Vagina (tissue), 2 donors: ENCODE measurements at regions not wholly inside any gene's neighbourhood (a gene's known extent, or its start where the extent isn't known, plus 50 kb on each side); places are given as distances from the start of the nearest gene placed in this dataset.

Experiments
- DNase-seq, 2 donors: peaks; one replicate each; pipeline ENCODE4 v3.0.0-alpha.2; 2017; ENCODE audit errors: extremely low spot score in 2 of 2
- H3K27ac ChIP-seq: fragments of 200-600 bp; sonication (generic); one replicate; pipeline ENCODE4 v1.5.1; 2019
- H3K27me3 ChIP-seq: fragments of 200-600 bp; sonication (generic); one replicate; pipeline ENCODE4 v1.5.1; 2019
- H3K36me3 ChIP-seq, 2 donors: fragments of 200-600 bp; sonication (generic); one replicate each; pipeline ENCODE4 v1.5.1; 2017 to 2019
- H3K4me1 ChIP-seq: fragments of 200-600 bp; sonication (generic); one replicate; pipeline ENCODE4 v1.5.1; 2019
- H3K4me3 ChIP-seq, 2 donors: fragments of 200-600 bp; sonication (generic); 1 replicate in 1 of 2; 2 replicates in 1 of 2; pipeline ENCODE4 v1.5.1; 2016 to 2019
- H3K9me3 ChIP-seq: fragments of 200-600 bp; sonication (generic); one replicate; pipeline ENCODE4 v1.5.1; 2019
- CTCF ChIP-seq, 3 experiments: fragments of 450-650 bp in 2 of 3; fragments of 200-600 bp in 1 of 3; sonication (generic) in 1 of 3; IDR thresholded peaks; one replicate each; pipeline ENCODE4 v1.5.1; 2017 to 2019; ENCODE audit warnings: antibody characterized with exemption in 3 of 3, mild to moderate bottlenecking in 2 of 3, moderate library complexity in 2 of 3
- POLR2A ChIP-seq, 2 donors: fragments of 450-650 bp; IDR thresholded peaks; one replicate each; pipeline ENCODE4 v1.6.1; 2017; ENCODE audit warnings: antibody characterized with exemption in 2 of 2, mild to moderate bottlenecking in 2 of 2, moderate library complexity in 2 of 2
- POLR2AphosphoS5 ChIP-seq, 2 donors: sonication (generic); formaldehyde crosslinking; IDR thresholded peaks; one replicate each; pipeline ENCODE4 v1.9.0; 2017; ENCODE audit warnings: antibody characterized with exemption in 2 of 2, mild to moderate bottlenecking in 2 of 2, low read depth in 1 of 2; ENCODE audit not compliant: insufficient read depth in 1 of 2
- intact Hi-C: fragments of 100-400 bp; cut with DNase I; formaldehyde crosslinking; loops from one replicate; pipeline ENCODE4 v1.15.1; 2023

- Histone ChIP-seq H3K27me3 (no peaks in the 10 kb centered on the region), H3K36me3 (no peaks in the 10 kb centered on the region), H3K27ac (no peak overlapping the region), H3K4me1 (no peaks in the 10 kb centered on the region), H3K4me3 (no peak overlapping the region), H3K9me3 (no peaks in the 10 kb centered on the region)
- intact Hi-C loops, result no loop called here
- no peak for DNase-seq
- TF ChIP-seq POLR2AphosphoS5 (IDR thresholded peaks at IDR 0.05; ENCODE audit: insufficient read depth in 1 of 2, low read depth in 1 of 2), result no peak
- TF ChIP-seq POLR2A (IDR thresholded peaks at IDR 0.05), result no peak
- no peak for TF ChIP-seq CTCF (IDR thresholded peaks at IDR 0.05)
Observed at GRCh38 chr6:71157345-71157744, 131.3 kb upstream of the OGFRL1 start.

- Histone ChIP-seq H3K9me3 (no peaks in the 10 kb centered on the region), H3K27me3 (no peaks in the 10 kb centered on the region), H3K27ac (no peak overlapping the region), H3K36me3 (no peaks in the 10 kb centered on the region), H3K4me3 (no peak overlapping the region), H3K4me1 (no peaks in the 10 kb centered on the region)
- no peak for TF ChIP-seq POLR2AphosphoS5 (IDR thresholded peaks at IDR 0.05; ENCODE audit: insufficient read depth in 1 of 2, low read depth in 1 of 2)
- no peak for TF ChIP-seq POLR2A (IDR thresholded peaks at IDR 0.05)
- intact Hi-C loops, result no loop called here
- DNase-seq, result no peak
Observed at GRCh38 chr6:71164890-71165289, 123.7 kb upstream of the OGFRL1 start.

- TF ChIP-seq POLR2AphosphoS5 (IDR thresholded peaks at IDR 0.05; ENCODE audit: insufficient read depth in 1 of 2, low read depth in 1 of 2) (no peak), CTCF (IDR thresholded peaks at IDR 0.05) (no peak), POLR2A (IDR thresholded peaks at IDR 0.05) (no peak)
- intact Hi-C loops, result no loop called here
- no peaks in the 10 kb centered on the region for H3K36me3 ChIP-seq
- no peak overlapping the region for H3K4me3 ChIP-seq
- H3K4me1 ChIP-seq, result no peaks in the 10 kb centered on the region
- H3K27me3 ChIP-seq, result no peaks in the 10 kb centered on the region
- H3K27ac ChIP-seq, result no peak overlapping the region
- H3K9me3 ChIP-seq, result no peaks in the 10 kb centered on the region
- DNase-seq, result no peak
Observed at GRCh38 chr6:71168233-71168765, 120.3 kb upstream of the OGFRL1 start.

- no peak for TF ChIP-seq CTCF (IDR thresholded peaks at IDR 0.05)
- no peak for TF ChIP-seq POLR2AphosphoS5 (IDR thresholded peaks at IDR 0.05; ENCODE audit: insufficient read depth in 1 of 2, low read depth in 1 of 2)
- TF ChIP-seq POLR2A (IDR thresholded peaks at IDR 0.05), result no peak
- DNase-seq, result no peak
- no peak overlapping the region for H3K4me3 ChIP-seq
- H3K36me3 ChIP-seq, result no peaks in the 10 kb centered on the region
- intact Hi-C loops, result no loop called here
- no peaks in the 10 kb centered on the region for H3K9me3 ChIP-seq
- H3K4me1 ChIP-seq, result no peaks in the 10 kb centered on the region
- no peaks in the 10 kb centered on the region for H3K27me3 ChIP-seq
- H3K27ac ChIP-seq, result no peak overlapping the region
Observed at GRCh38 chr6:71171497-71172070, 117.0 kb upstream of the OGFRL1 start.

GRCh38 chr6:71179249-71179885 lies 109.2 kb upstream of the OGFRL1 start:
- no peaks in the 10 kb centered on the region for H3K4me1 ChIP-seq
- no peaks in the 10 kb centered on the region for H3K27me3 ChIP-seq
- intact Hi-C loops, result no loop called here
- DNase-seq, result no peak
- no peaks in the 10 kb centered on the region for H3K36me3 ChIP-seq
- H3K4me3 ChIP-seq, result no peak overlapping the region
- H3K27ac ChIP-seq, result no peak overlapping the region
- TF ChIP-seq CTCF (IDR thresholded peaks at IDR 0.05) (no peak), POLR2A (IDR thresholded peaks at IDR 0.05) (no peak), POLR2AphosphoS5 (IDR thresholded peaks at IDR 0.05; ENCODE audit: insufficient read depth in 1 of 2, low read depth in 1 of 2) (no peak)
- H3K9me3 ChIP-seq, result no peaks in the 10 kb centered on the region
